H1 (cell line): ENCODE measurements at regions not wholly inside any gene's neighbourhood (a gene's known extent, or its start where the extent isn't known, plus 50 kb on each side); places are given as distances from the start of the nearest gene placed in this dataset.

Experiments
- CTCF ChIA-PET: fragments of 300-600 bp; sonication (Branson Sonifier 250); formaldehyde crosslinking; loops from one replicate; lab custom pipeline; 2021; ENCODE audit not compliant: partially characterized antibody; lab: Charles Lee
- POLR2A ChIA-PET: fragments of 300-600 bp; sonication (Branson Sonifier 250); formaldehyde crosslinking; loops from one replicate; lab custom pipeline; 2021; ENCODE audit warnings: inconsistent platforms; ENCODE audit not compliant: partially characterized antibody; lab: Charles Lee
- DNase-seq, 2 experiments: peaks; one replicate each; pipeline versions ENCODE4 v3.0.0 to v3.0.0-alpha.2; 2010 to 2022; ENCODE audit warnings: low spot score in 2 of 2, low read depth in 1 of 2, mixed read lengths in 1 of 2
- FAIRE-seq: peaks from 2 replicates; lab custom pipeline; 2011; peaks lifted over from hg19 to GRCh38; lab: Jason Lieb, UNC
- H2AFZ ChIP-seq: 2 replicates; pipeline ENCODE4 v1.8.1; 2012; ENCODE audit warnings: low read length, inconsistent platforms
- H2AK5ac ChIP-seq: 2 replicates; pipeline ENCODE4 v1.6.1; 2013; ENCODE audit warnings: low read depth, low read length
- H2BK120ac ChIP-seq: replicated peaks from 2 replicates; pipeline ENCODE3; 2013; ENCODE audit warnings: low read depth, low read length, inconsistent platforms
- H2BK12ac ChIP-seq: 2 replicates; pipeline ENCODE4 v1.6.1; 2013; ENCODE audit warnings: low read depth, low read length
- H2BK15ac ChIP-seq: 2 replicates; pipeline ENCODE4 v1.6.1; 2013; ENCODE audit warnings: low read length
- H2BK20ac ChIP-seq: 2 replicates; pipeline ENCODE4 v1.6.1; 2013; ENCODE audit warnings: low read length
- H2BK5ac ChIP-seq: 2 replicates; pipeline ENCODE4 v1.6.1; 2013; ENCODE audit warnings: low read depth, low read length
- H3K14ac ChIP-seq: 2 replicates; pipeline ENCODE4 v1.6.1; 2013; ENCODE audit warnings: inconsistent platforms; ENCODE audit not compliant: insufficient read length
- H3K18ac ChIP-seq: 2 replicates; pipeline ENCODE4 v1.6.1; 2013; ENCODE audit warnings: low read length; ENCODE audit errors: extremely low read depth
- H3K23ac ChIP-seq: 2 replicates; pipeline ENCODE4 v1.6.1; 2013; ENCODE audit warnings: inconsistent platforms; ENCODE audit not compliant: insufficient read length
- H3K23me2 ChIP-seq: 2 replicates; pipeline ENCODE4 v1.6.1; 2013; ENCODE audit warnings: low read depth, low read length
- H3K27ac ChIP-seq: 2 replicates; pipeline ENCODE4 v1.6.1; 2011; ENCODE audit warnings: low read depth, low read length, inconsistent platforms
- H3K27me3 ChIP-seq, 4 experiments: replicated peaks in 1 of 4; 1 replicate in 1 of 4; 2 replicates in 3 of 4; pipeline versions ENCODE4 v1.6.1 to v1.8.1; 2011 to 2013; ENCODE audit warnings: low read length in 3 of 4, mild to moderate bottlenecking in 3 of 4, inconsistent platforms in 2 of 4, mixed read lengths in 2 of 4, moderate library complexity in 1 of 4; ENCODE audit not compliant: control insufficient read depth in 3 of 4, insufficient read depth in 3 of 4; ENCODE audit errors: extremely low read depth in 1 of 4
- H3K36me3 ChIP-seq, 4 experiments: 2 replicates each; pipeline versions ENCODE4 v1.6.1 to v1.8.1; 2011 to 2013; ENCODE audit warnings: mild to moderate bottlenecking in 4 of 4, low read length in 3 of 4, moderate library complexity in 2 of 4, control low read depth in 1 of 4, inconsistent platforms in 1 of 4; ENCODE audit not compliant: insufficient read depth in 4 of 4, control insufficient read depth in 2 of 4
- H3K4ac ChIP-seq: replicated peaks from 2 replicates; pipeline ENCODE3; 2013; ENCODE audit warnings: low read length, low read depth, mixed read lengths, inconsistent platforms; ENCODE audit not compliant: insufficient read length
- H3K4me1 ChIP-seq, 4 experiments: replicated peaks in 1 of 4; 1 replicate in 1 of 4; 2 replicates in 3 of 4; pipeline versions ENCODE4 v1.6.1 to v1.8.1; 2011 to 2013; ENCODE audit warnings: low read length in 3 of 4, inconsistent platforms in 2 of 4, mixed read lengths in 1 of 4; ENCODE audit not compliant: insufficient read depth in 4 of 4, control insufficient read depth in 3 of 4
- H3K4me2 ChIP-seq, 2 experiments: 2 replicates each; pipeline versions ENCODE4 v1.6.1 to v1.8.1; 2011 to 2013; ENCODE audit warnings: low read depth in 2 of 2, low read length in 2 of 2, control low read depth in 1 of 2, inconsistent platforms in 1 of 2, mild to moderate bottlenecking in 1 of 2; ENCODE audit not compliant: insufficient read depth in 1 of 2
- H3K4me3 ChIP-seq, 4 experiments: fragments of 200-600, 300-600 bp in 1 of 4; sonication (generic), shearing (Covaris generic), sonication (Bioruptor Twin) in 1 of 4; 2 replicates each; pipeline versions ENCODE4 v1.5.1 to v1.8.1; 2011 to 2016; ENCODE audit warnings: low read length in 4 of 4, low read depth in 3 of 4, control low read depth in 2 of 4, inconsistent platforms in 2 of 4, mild to moderate bottlenecking in 2 of 4, mixed read lengths in 1 of 4, moderate library complexity in 1 of 4; ENCODE audit not compliant: insufficient read depth in 2 of 4; ENCODE audit errors: extremely low read depth in 1 of 4
- H3K56ac ChIP-seq: replicated peaks from 2 replicates; pipeline ENCODE3; 2013; ENCODE audit warnings: low read depth, mild to moderate bottlenecking, mixed read lengths, low read length, inconsistent platforms; ENCODE audit not compliant: insufficient read length
- H3K79me1 ChIP-seq: 2 replicates; pipeline ENCODE4 v1.6.1; 2013; ENCODE audit warnings: low read depth, low read length, control low read depth
- H3K79me2 ChIP-seq, 2 experiments: 2 replicates each; pipeline versions ENCODE4 v1.6.1 to v1.8.1; 2012 to 2013; ENCODE audit warnings: low read length in 2 of 2, mild to moderate bottlenecking in 2 of 2, inconsistent platforms in 1 of 2; ENCODE audit not compliant: insufficient read depth in 2 of 2, control insufficient read depth in 1 of 2
- H3K9ac ChIP-seq, 4 experiments: replicated peaks in 1 of 4; 1 replicate in 1 of 4; 2 replicates in 3 of 4; pipeline versions ENCODE4 v1.6.1 to v1.8.1; 2011 to 2013; ENCODE audit warnings: low read depth in 3 of 4, low read length in 3 of 4, control low read depth in 2 of 4, mild to moderate bottlenecking in 2 of 4, moderate library complexity in 2 of 4, inconsistent platforms in 1 of 4; ENCODE audit errors: extremely low read depth in 1 of 4
- H3K9me3 ChIP-seq, 2 experiments: 2 replicates each; pipeline versions ENCODE4 v1.6.1 to v1.8.1; 2012 to 2013; ENCODE audit warnings: mild to moderate bottlenecking in 2 of 2, moderate library complexity in 2 of 2, control low read depth in 1 of 2, inconsistent platforms in 1 of 2, low read depth in 1 of 2, low read length in 1 of 2, mixed read lengths in 1 of 2; ENCODE audit not compliant: insufficient read depth in 2 of 2
- H4K20me1 ChIP-seq, 2 experiments: replicated peaks in 1 of 2; 2 replicates each; pipeline versions ENCODE3 to v1.8.1; 2011 to 2013; ENCODE audit warnings: inconsistent platforms in 2 of 2, low read length in 2 of 2, mild to moderate bottlenecking in 1 of 2; ENCODE audit not compliant: insufficient read depth in 2 of 2, control insufficient read depth in 1 of 2
- H4K5ac ChIP-seq: 2 replicates; pipeline ENCODE4 v1.6.1; 2013; ENCODE audit warnings: low read length, low read depth, mixed read lengths, inconsistent platforms; ENCODE audit not compliant: insufficient read length
- H4K8ac ChIP-seq: 2 replicates; pipeline ENCODE4 v1.8.0; 2013; ENCODE audit warnings: mild to moderate bottlenecking, moderate library complexity, low read length, inconsistent platforms; ENCODE audit not compliant: insufficient read depth; ENCODE audit errors: extremely low read depth
- H4K91ac ChIP-seq: replicated peaks from 2 replicates; pipeline ENCODE3; 2013; ENCODE audit warnings: low read length, mixed read lengths, inconsistent platforms; ENCODE audit not compliant: insufficient read length
- BRCA1 ChIP-seq: IDR thresholded peaks from 2 replicates; pipeline ENCODE4 v1.6.1; 2012; ENCODE audit warnings: low read depth, low read length, improper control_type of control experiment
- CHD2 ChIP-seq: IDR thresholded peaks from 2 replicates; pipeline ENCODE4 v1.6.1; 2012; ENCODE audit warnings: low read length, improper control_type of control experiment
- FOSL1 ChIP-seq: IDR thresholded peaks from 2 replicates; pipeline ENCODE4 v1.6.1; 2011; ENCODE audit warnings: mild to moderate bottlenecking, low read depth, low read length, moderate library complexity; ENCODE audit not compliant: insufficient read depth
- GABPA ChIP-seq: IDR thresholded peaks from 2 replicates; pipeline ENCODE4 v1.6.1; 2011; ENCODE audit warnings: mild to moderate bottlenecking, low read length, moderate library complexity, borderline replicate concordance; ENCODE audit not compliant: insufficient read depth
- KDM1A ChIP-seq: fragments of 200-600, 300-600 bp; sonication (generic); IDR thresholded peaks from 2 replicates; pipeline ENCODE4 v1.7.1; 2016; ENCODE audit warnings: mild to moderate bottlenecking, low read length, borderline replicate concordance
- POLR2A ChIP-seq, 2 experiments: IDR thresholded peaks; 1 replicate in 1 of 2; 2 replicates in 1 of 2; pipeline ENCODE4 v1.6.1; 2011; ENCODE audit warnings: low read depth in 2 of 2, low read length in 2 of 2, mild to moderate bottlenecking in 2 of 2; ENCODE audit errors: control extremely low read depth in 1 of 2
- RBBP5 ChIP-seq: IDR thresholded peaks from 2 replicates; pipeline ENCODE4 v1.7.1; 2012; ENCODE audit warnings: low read depth, mild to moderate bottlenecking, inconsistent platforms, low read length, moderate library complexity, borderline replicate concordance
- RFX5 ChIP-seq: IDR thresholded peaks from 2 replicates; pipeline ENCODE4 v1.6.1; 2011; ENCODE audit warnings: low read depth, low read length, improper control_type of control experiment, borderline replicate concordance
- TBP ChIP-seq: IDR thresholded peaks from 2 replicates; pipeline ENCODE4 v1.6.1; 2011; ENCODE audit warnings: low read depth, low read length, improper control_type of control experiment
- WGBS, 2 experiments: shearing (Covaris generic) in 1 of 2; methylation state at CpG; one replicate each; pipeline versions ENCODE4 v1.1.6 to v1.1.7; 2013 to 2015; ENCODE audit warnings: low lambda C conversion rate in 2 of 2, mixed read lengths in 2 of 2, inconsistent platforms in 1 of 2, low coverage in 1 of 2, missing lambda C conversion rate in 1 of 2; ENCODE audit not compliant: insufficient replicate concordance in 2 of 2, insufficient coverage in 1 of 2, insufficient read length in 1 of 2; ENCODE audit errors: extremely low coverage in 1 of 2, missing lambda C conversion rate in 1 of 2; 5-methylcytosine and 5-hydroxymethylcytosine counted together
- TF ChIP-seq, protein P1 (sequence below): IDR thresholded peaks from 2 replicates; pipeline ENCODE4 v1.6.1; 2012; ENCODE audit warnings: inconsistent platforms

GRCh38 chr3:31439890-31440750 is 92.6 kb upstream of the STT3B start:
- WGBS, 2 experiments = 85% methylated on average over 3 of the region's 3 CpGs; no CpG with 5 or more reads in 1 of the 2 experiments
- H2AFZ ChIP-seq = no peak overlapping the region
- no peak for FAIRE-seq

More at GRCh38 chr3:31439890-31440750, 92.6 kb upstream of the STT3B start:
- DNase-seq = no peak
- Histone ChIP-seq H3K23me2 (no peaks in the 10 kb centered on the region), H3K4me1 (peaks cover 0 to 6% (median 0%) of the 10 kb centered on the region in 4 experiments; a peak in 2 of 7 replicates), H4K8ac (no peak overlapping the region), H2BK120ac (no peak overlapping the region), H3K79me2 (no peaks in the 10 kb centered on the region), H4K20me1 (no peaks in the 10 kb centered on the region), H3K56ac (no peak overlapping the region), H3K18ac (no peak overlapping the region), H2BK5ac (no peak overlapping the region), H3K36me3 (no peaks in the 10 kb centered on the region), H2BK15ac (no peak overlapping the region), H3K4ac (no peak overlapping the region), H3K9ac (peak overlapping the region in 1 of 4 experiments; percentile 49; a peak in 1 of 7 replicates), H3K27ac (no peak overlapping the region), H3K4me2 (no peak overlapping the region), H3K23ac (no peak overlapping the region), H3K4me3 (no peak overlapping the region), H4K91ac (no peak overlapping the region), H2BK20ac (no peak overlapping the region), H3K27me3 (no peaks in the 10 kb centered on the region; a peak in 1 of 7 replicates), H3K79me1 (no peaks in the 10 kb centered on the region), H2BK12ac (no peak overlapping the region), H2AK5ac (no peak overlapping the region), H4K5ac (no peak overlapping the region), H3K9me3 (peaks cover 7 to 10% of the 10 kb centered on the region in 2 experiments; a peak in 3 of 4 replicates), H3K14ac (no peak overlapping the region)
- ChIA-PET POLR2A (no interaction called here), CTCF (interaction anchor here (0.9 to 1.7 kb wide), 4 partner anchors 8 to 77 kb away, joined by 4 to 10 read pairs (median 4); no protein-coding TSS in a partner anchor)
- TF ChIP-seq, protein P1, sequence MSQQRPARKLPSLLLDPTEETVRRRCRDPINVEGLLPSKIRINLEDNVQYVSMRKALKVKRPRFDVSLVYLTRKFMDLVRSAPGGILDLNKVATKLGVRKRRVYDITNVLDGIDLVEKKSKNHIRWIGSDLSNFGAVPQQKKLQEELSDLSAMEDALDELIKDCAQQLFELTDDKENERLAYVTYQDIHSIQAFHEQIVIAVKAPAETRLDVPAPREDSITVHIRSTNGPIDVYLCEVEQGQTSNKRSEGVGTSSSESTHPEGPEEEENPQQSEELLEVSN = no peak
- TF ChIP-seq GABPA (no peak), POLR2A (IDR thresholded peaks at IDR 0.05; ENCODE audit: control extremely low read depth in 1 of 2, low read depth in 2 of 2, low read length in 2 of 2) (no peak), TBP (no peak), KDM1A (no peak), RFX5 (no peak), RBBP5 (no peak), BRCA1 (no peak), FOSL1 (no peak), CHD2 (no peak)
